Erythroblast (primary cell): ENCODE measurements at regions not wholly inside any gene's neighbourhood (a gene's known extent, or its start where the extent isn't known, plus 50 kb on each side); places are given as distances from the start of the nearest gene placed in this dataset.

Experiments
- GATA1 ChIP-seq: IDR thresholded peaks from 2 replicates; pipeline ENCODE4 v1.6.1; 2011; ENCODE audit warnings: low read depth, mild to moderate bottlenecking, control low read depth, low read length, moderate library complexity
- POLR2A ChIP-seq: IDR thresholded peaks from 2 replicates; pipeline ENCODE4 v1.6.1; 2011; ENCODE audit warnings: mild to moderate bottlenecking, low read length

- TF ChIP-seq POLR2A = no peak
- no peak for TF ChIP-seq GATA1
These were observed 106.8 kb downstream of the TRMT11 start for GRCh38 chr6:126093108-126093507.
